PFSK-1 (cell line): ENCODE measurements at regions not wholly inside any gene's neighbourhood (a gene's known extent, or its start where the extent isn't known, plus 50 kb on each side); places are given as distances from the start of the nearest gene placed in this dataset.

Experiments used
- POLR2AphosphoS5 ChIP-seq: IDR thresholded peaks from 2 replicates; pipeline ENCODE4 v1.6.1; 2012; ENCODE audit warnings: low read depth, mild to moderate bottlenecking, control low read depth, low read length, moderate library complexity
- REST ChIP-seq, 2 experiments: IDR thresholded peaks; 2 replicates each; pipeline versions ENCODE4 v1.6.1 to v1.8.0; 2011 to 2012; ENCODE audit warnings: low read depth in 2 of 2, low read length in 2 of 2, control low read depth in 1 of 2, inconsistent platforms in 1 of 2, mild to moderate bottlenecking in 1 of 2, moderate library complexity in 1 of 2; ENCODE audit not compliant: insufficient read depth in 1 of 2

DNA sequence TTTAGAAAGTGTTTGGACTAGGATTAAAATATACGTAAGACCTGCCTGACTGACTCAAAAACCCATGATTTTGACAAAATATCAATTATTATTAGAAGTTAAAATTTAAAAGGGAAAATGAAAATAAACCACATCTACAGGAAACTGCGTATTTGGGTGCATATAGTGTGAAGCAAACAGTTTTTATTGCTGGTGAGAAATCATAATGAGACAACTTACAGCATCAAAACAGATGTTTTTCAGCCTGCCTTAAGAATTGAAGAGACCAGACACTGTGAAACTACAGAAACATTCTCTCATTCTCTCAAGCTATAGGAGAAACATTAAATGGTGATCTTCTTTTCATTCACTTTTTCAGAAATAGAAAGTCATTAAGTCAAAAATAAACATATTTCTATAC is 62.9 kb downstream of the RAD51AP2 start:
- TF ChIP-seq POLR2AphosphoS5 (no peak), REST (IDR thresholded peaks at IDR 0.05; ENCODE audit: insufficient read depth in 1 of 2, low read depth in 2 of 2, low read length in 2 of 2) (no peak)
